ENCODE measurements at regions not wholly inside any gene's neighbourhood (a gene's known extent, or its start where the extent isn't known, plus 50 kb on each side); places are given as distances from the start of the nearest gene placed in this dataset.

DNA sequence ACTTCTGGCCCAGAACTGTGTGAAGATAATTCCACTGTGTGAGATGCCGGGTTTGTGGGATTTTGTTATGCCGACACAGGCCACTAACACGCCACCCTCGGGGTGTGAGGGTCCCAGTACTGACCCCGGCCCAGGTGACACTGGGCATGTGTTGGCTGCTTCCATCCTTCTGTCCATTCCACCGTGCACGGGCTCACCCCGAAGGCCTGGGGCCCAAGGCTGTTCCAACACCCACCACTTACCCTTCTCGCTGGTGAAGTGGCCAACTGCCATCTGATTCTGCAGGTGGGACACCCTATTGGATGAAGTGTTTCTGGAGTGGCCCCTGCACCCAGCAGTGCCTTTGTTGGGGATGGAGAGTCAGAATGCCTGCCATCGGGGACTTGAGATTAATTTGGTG is 1307.5 kb downstream of the BRD1 start:
- Histone ChIP-seq H3K27me3 (ENCODE audit: low read length) (no peaks in the 10 kb centered on the region), H4K20me1 (ENCODE audit: low read depth, low read length) (no peaks in the 10 kb centered on the region), H3K9me3 (ENCODE audit: insufficient read depth, low read length) (no peaks in the 10 kb centered on the region), H3K79me2 (ENCODE audit: insufficient read depth, low read length) (no peaks in the 10 kb centered on the region), H3F3A (ENCODE audit: insufficient read depth) (no peaks in the 10 kb centered on the region), H3K27ac (ENCODE audit: low read depth, low read length) (no peak overlapping the region), H3K4me2 (ENCODE audit: low read depth, low read length, poor library complexity, severe bottlenecking) (no peak overlapping the region), H3K36me3 (ENCODE audit: low read length) (no peaks in the 10 kb centered on the region), H2AFZ (ENCODE audit: low read depth, low read length, severe bottlenecking) (no peak overlapping the region), H3K4me3 (ENCODE audit: insufficient read depth, low read length, poor library complexity, severe bottlenecking) (no peak overlapping the region), H3K9ac (ENCODE audit: low read length) (no peak overlapping the region), H3K9me2 (replicated peaks; ENCODE audit: insufficient read depth, low read length) (no peaks in the 10 kb centered on the region)
- no peak for TF ChIP-seq EZH2phosphoT487 (conservative IDR thresholded peaks at IDR 0.05; ENCODE audit: low read length)
- TF ChIP-seq, protein P1, sequence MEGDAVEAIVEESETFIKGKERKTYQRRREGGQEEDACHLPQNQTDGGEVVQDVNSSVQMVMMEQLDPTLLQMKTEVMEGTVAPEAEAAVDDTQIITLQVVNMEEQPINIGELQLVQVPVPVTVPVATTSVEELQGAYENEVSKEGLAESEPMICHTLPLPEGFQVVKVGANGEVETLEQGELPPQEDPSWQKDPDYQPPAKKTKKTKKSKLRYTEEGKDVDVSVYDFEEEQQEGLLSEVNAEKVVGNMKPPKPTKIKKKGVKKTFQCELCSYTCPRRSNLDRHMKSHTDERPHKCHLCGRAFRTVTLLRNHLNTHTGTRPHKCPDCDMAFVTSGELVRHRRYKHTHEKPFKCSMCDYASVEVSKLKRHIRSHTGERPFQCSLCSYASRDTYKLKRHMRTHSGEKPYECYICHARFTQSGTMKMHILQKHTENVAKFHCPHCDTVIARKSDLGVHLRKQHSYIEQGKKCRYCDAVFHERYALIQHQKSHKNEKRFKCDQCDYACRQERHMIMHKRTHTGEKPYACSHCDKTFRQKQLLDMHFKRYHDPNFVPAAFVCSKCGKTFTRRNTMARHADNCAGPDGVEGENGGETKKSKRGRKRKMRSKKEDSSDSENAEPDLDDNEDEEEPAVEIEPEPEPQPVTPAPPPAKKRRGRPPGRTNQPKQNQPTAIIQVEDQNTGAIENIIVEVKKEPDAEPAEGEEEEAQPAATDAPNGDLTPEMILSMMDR (IDR thresholded peaks at IDR 0.05; ENCODE audit: insufficient read depth, low read length, poor library complexity, severe bottlenecking), result no peak

DNA sequence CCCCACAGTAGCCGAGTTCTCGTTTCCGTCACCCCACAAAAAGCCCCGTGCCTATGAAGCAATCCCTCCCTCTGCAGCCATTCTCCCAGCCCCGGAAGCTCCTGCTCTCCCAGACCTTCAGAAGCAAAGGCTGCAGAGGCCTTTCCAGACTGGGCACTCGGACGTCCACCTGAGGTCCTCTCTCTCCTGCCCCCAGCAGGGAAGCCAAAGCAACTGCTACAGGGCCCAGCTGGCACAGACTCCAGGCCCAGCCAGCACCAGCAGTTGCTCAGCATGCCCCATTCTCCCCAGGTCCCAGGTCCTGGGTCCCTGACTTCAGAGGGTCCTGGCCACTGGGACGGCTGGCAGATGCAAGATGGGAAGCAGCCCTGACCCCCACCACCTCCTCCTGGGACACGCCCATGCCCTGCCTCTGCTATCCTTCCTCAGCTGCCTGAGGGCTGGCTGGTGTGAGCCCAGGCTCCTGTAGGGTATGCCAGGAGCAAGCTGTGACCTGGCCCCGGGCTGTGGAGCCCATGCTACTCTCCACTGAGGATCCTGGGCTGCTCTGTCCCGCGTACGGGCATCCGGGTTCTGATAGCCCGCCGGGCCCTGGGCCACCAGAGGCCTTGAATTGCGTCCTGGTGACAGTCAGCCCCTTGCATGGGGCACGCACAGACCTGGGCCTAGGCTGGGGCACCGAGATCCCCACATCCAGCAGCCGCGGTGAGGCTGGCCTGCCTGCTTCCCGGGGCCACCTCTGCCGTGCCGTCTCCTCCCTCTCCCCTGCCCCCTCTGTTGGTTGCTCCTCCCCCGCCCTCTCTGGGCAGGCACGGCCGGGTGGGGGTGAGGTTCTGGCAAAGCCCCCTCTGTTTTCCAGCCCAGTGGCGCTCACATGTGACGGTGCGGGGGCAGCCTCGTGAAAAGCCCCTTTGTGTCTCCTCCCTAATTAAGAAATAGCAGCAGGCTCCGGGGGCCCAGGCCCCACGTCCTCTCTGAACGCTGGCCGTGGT is 1310.3 kb downstream of the BRD1 start:
- no peak overlapping the region for H3K4me2 ChIP-seq (ENCODE audit: low read depth, low read length, poor library complexity, severe bottlenecking)
- no peaks in the 10 kb centered on the region for H3K36me3 ChIP-seq (ENCODE audit: low read length)
- H3K9me2 ChIP-seq (replicated peaks; ENCODE audit: insufficient read depth, low read length), result no peaks in the 10 kb centered on the region
- no peaks in the 10 kb centered on the region for H4K20me1 ChIP-seq (ENCODE audit: low read depth, low read length)
- H3K27me3 ChIP-seq (ENCODE audit: low read length), result no peaks in the 10 kb centered on the region
- no peak overlapping the region for H2AFZ ChIP-seq (ENCODE audit: low read depth, low read length, severe bottlenecking)
- H3K9ac ChIP-seq (ENCODE audit: low read length), result no peak overlapping the region
- no peak overlapping the region for H3K27ac ChIP-seq (ENCODE audit: low read depth, low read length)
- H3K79me2 ChIP-seq (ENCODE audit: insufficient read depth, low read length), result no peaks in the 10 kb centered on the region
- no peaks in the 10 kb centered on the region for H3K9me3 ChIP-seq (ENCODE audit: insufficient read depth, low read length)
- H3F3A ChIP-seq (ENCODE audit: insufficient read depth), result no peaks in the 10 kb centered on the region
- TF ChIP-seq EZH2phosphoT487 (conservative IDR thresholded peaks at IDR 0.05; ENCODE audit: low read length), result no peak
- TF ChIP-seq, protein P1 (IDR thresholded peaks at IDR 0.05; ENCODE audit: insufficient read depth, low read length, poor library complexity, severe bottlenecking), result no peak
- no peak overlapping the region for H3K4me3 ChIP-seq (ENCODE audit: insufficient read depth, low read length, poor library complexity, severe bottlenecking)

DNA sequence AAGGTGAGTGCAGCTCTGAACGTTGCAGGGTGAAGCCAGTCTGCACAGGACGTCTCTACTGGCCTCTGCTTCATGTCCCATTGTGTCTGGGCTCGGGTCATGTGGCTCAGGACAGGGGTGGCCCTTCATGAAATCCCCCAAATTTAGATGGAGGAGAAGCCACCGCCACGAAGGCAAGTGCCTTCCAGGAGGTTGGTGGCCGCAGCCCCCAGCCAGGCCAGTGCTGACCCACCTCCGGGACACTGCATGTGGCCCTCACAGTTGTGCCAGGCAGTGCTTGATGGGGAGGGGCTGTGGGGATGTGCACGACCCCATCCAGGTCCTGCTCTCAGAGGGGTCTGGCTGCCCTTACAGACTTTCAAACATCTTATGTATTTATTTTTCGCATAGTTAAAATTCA is 1311.1 kb downstream of the BRD1 start:
- Histone ChIP-seq H3K4me3 (ENCODE audit: insufficient read depth, low read length, poor library complexity, severe bottlenecking) (no peak overlapping the region), H2AFZ (ENCODE audit: low read depth, low read length, severe bottlenecking) (no peak overlapping the region), H3K36me3 (ENCODE audit: low read length) (no peaks in the 10 kb centered on the region), H3K79me2 (ENCODE audit: insufficient read depth, low read length) (no peaks in the 10 kb centered on the region), H3F3A (ENCODE audit: insufficient read depth) (no peaks in the 10 kb centered on the region), H3K27me3 (ENCODE audit: low read length) (no peaks in the 10 kb centered on the region), H4K20me1 (ENCODE audit: low read depth, low read length) (no peaks in the 10 kb centered on the region), H3K4me2 (ENCODE audit: low read depth, low read length, poor library complexity, severe bottlenecking) (no peak overlapping the region), H3K9me3 (ENCODE audit: insufficient read depth, low read length) (no peaks in the 10 kb centered on the region), H3K9me2 (replicated peaks; ENCODE audit: insufficient read depth, low read length) (no peaks in the 10 kb centered on the region), H3K9ac (ENCODE audit: low read length) (no peak overlapping the region), H3K27ac (ENCODE audit: low read depth, low read length) (no peak overlapping the region)
- TF ChIP-seq, protein P1 (IDR thresholded peaks at IDR 0.05; ENCODE audit: insufficient read depth, low read length, poor library complexity, severe bottlenecking), result no peak
- no peak for TF ChIP-seq EZH2phosphoT487 (conservative IDR thresholded peaks at IDR 0.05; ENCODE audit: low read length)
